ENCODE measurements at regions not wholly inside any gene's neighbourhood (a gene's known extent, or its start where the extent isn't known, plus 50 kb on each side); places are given as distances from the start of the nearest gene placed in this dataset.

DNA sequence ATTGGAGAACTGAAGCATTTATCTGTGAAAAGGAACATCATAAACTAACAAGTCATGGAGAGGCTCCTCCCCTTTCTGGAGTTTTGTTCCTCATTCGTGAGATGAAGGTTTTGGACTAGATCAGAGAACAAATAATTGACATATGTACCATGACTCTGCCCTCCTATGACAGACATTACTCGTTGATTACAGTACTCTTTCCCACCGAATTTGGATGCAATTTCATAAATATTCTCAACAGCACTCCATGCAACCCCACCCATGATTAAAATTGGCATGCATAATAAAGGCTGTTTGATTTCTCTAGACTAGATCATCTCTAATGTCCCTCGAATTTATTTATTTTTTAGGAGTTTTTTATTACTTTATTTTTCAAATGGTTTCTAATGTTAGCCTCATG is 258.9 kb upstream of the LDB2 start:
- Histone ChIP-seq H3K79me2 (no peaks in the 10 kb centered on the region), H3K9me3 (ENCODE audit: control insufficient read depth, low read length) (no peaks in the 10 kb centered on the region), H3K4me2 (ENCODE audit: low read length) (no peak overlapping the region), H3K36me3 (ENCODE audit: control insufficient read depth, insufficient read depth, low read length) (no peaks in the 10 kb centered on the region), H3K9ac (no peak overlapping the region), H3K4me1 (no peaks in the 10 kb centered on the region), H3K27me3 (ENCODE audit: control insufficient read depth, insufficient read depth, low read length) (no peaks in the 10 kb centered on the region), H3K4me3 (ENCODE audit: low read depth, low read length) (no peak overlapping the region), H2AFZ (no peak overlapping the region), H3K27ac (no peak overlapping the region)
- no peak for TF ChIP-seq CTCF (IDR thresholded peaks at IDR 0.05)

DNA sequence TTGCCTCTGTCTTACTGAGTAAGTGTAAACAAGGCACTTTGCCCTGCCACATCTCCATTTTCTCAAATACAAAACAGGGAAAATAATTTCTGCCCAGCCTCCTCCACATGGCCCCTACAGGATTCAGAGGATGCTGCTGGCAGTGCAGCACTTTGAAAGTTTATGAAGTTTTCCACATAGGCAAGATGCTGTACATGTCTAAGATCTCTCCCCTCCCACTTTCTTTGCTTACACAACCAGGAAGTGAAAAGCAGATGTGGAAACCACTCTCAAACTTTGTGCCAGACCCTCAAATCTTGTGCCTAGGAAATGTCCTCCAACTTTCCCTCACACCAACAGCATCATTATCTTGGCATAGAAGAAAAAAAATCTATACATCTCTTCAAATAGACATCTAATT is 257.0 kb upstream of the LDB2 start:
- no peak overlapping the region for H3K9ac ChIP-seq
- H3K79me2 ChIP-seq, result no peaks in the 10 kb centered on the region
- H3K27ac ChIP-seq, result no peak overlapping the region
- no peak overlapping the region for H2AFZ ChIP-seq
- H3K4me2 ChIP-seq (ENCODE audit: low read length), result no peak overlapping the region
- H3K4me3 ChIP-seq (ENCODE audit: low read depth, low read length), result no peak overlapping the region
- H3K27me3 ChIP-seq (ENCODE audit: control insufficient read depth, insufficient read depth, low read length), result no peaks in the 10 kb centered on the region
- no peak for TF ChIP-seq CTCF (IDR thresholded peaks at IDR 0.05)
- no peaks in the 10 kb centered on the region for H3K36me3 ChIP-seq (ENCODE audit: control insufficient read depth, insufficient read depth, low read length)
- no peaks in the 10 kb centered on the region for H3K9me3 ChIP-seq (ENCODE audit: control insufficient read depth, low read length)
- no peaks in the 10 kb centered on the region for H3K4me1 ChIP-seq

DNA sequence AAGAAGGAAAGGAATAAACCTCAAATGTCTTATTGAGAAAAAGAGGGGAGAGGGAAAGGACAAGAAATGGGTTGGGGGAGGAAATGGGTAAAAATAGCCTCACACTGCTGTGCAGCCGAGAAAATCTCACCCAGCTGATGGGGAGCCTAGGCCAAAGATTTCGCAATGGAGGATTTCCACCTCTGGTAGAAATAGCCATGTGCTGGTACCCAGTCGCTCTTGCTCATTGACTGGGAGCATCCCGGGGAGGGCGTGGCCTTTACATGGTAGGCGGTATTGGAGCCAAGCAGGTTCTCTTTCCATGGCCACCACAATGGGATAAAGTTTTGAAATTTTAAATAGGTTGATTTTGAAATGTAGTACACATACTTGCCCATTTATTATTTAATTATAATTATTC is 255.1 kb upstream of the LDB2 start:
- H2AFZ ChIP-seq, result no peak overlapping the region
- H3K27ac ChIP-seq, result no peak overlapping the region
- H3K9ac ChIP-seq, result no peak overlapping the region
- H3K4me3 ChIP-seq (ENCODE audit: low read depth, low read length), result no peak overlapping the region
- H3K79me2 ChIP-seq, result no peaks in the 10 kb centered on the region
- no peaks in the 10 kb centered on the region for H3K36me3 ChIP-seq (ENCODE audit: control insufficient read depth, insufficient read depth, low read length)
- no peaks in the 10 kb centered on the region for H3K27me3 ChIP-seq (ENCODE audit: control insufficient read depth, insufficient read depth, low read length)
- no peaks in the 10 kb centered on the region for H3K4me1 ChIP-seq
- H3K4me2 ChIP-seq (ENCODE audit: low read length), result no peak overlapping the region
- no peaks in the 10 kb centered on the region for H3K9me3 ChIP-seq (ENCODE audit: control insufficient read depth, low read length)
- TF ChIP-seq CTCF (IDR thresholded peaks at IDR 0.05), result no peak

DNA sequence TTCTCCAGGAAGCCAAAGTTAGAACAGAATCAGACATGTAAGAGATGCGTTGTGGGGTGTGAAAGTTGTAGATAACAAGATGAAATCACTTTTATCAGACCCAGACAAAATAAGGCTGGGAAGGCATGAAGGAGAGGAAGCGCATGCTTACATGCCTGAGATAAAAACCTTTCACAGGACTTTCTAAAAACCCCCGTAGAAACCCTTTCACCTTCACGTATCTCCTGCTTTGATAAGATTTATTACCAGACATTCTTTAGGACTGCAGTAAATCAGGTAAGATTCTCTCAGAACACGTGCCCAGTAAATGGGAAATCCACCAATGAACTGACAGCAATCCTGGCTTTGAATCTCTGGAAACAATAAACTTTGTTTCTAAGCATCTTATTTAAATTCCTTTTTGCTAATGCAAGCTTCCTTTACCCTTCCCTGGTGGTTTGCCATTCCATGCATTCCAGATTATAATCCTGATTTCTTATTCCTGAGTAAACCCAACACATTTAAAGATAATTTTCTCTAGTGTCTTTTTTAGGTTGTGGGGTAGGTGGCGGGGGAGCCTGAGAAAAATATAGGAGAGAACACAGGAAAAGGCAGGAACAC is 254.6 kb upstream of the LDB2 start:
- no peak overlapping the region for H2AFZ ChIP-seq
- H3K79me2 ChIP-seq, result no peaks in the 10 kb centered on the region
- H3K4me3 ChIP-seq (ENCODE audit: low read depth, low read length), result no peak overlapping the region
- no peaks in the 10 kb centered on the region for H3K36me3 ChIP-seq (ENCODE audit: control insufficient read depth, insufficient read depth, low read length)
- no peak overlapping the region for H3K9ac ChIP-seq
- H3K9me3 ChIP-seq (ENCODE audit: control insufficient read depth, low read length), result no peaks in the 10 kb centered on the region
- H3K27ac ChIP-seq, result no peak overlapping the region
- no peaks in the 10 kb centered on the region for H3K4me1 ChIP-seq
- no peak overlapping the region for H3K4me2 ChIP-seq (ENCODE audit: low read length)
- no peak for TF ChIP-seq CTCF (IDR thresholded peaks at IDR 0.05)
- H3K27me3 ChIP-seq (ENCODE audit: control insufficient read depth, insufficient read depth, low read length), result no peaks in the 10 kb centered on the region

- no peaks in the 10 kb centered on the region for H3K79me2 ChIP-seq
- H3K36me3 ChIP-seq (ENCODE audit: control insufficient read depth, insufficient read depth, low read length), result no peaks in the 10 kb centered on the region
- H3K9ac ChIP-seq, result no peak overlapping the region
- no peaks in the 10 kb centered on the region for H3K4me1 ChIP-seq
- no peak overlapping the region for H3K4me2 ChIP-seq (ENCODE audit: low read length)
- no peak overlapping the region for H3K4me3 ChIP-seq (ENCODE audit: low read depth, low read length)
- no peak for TF ChIP-seq CTCF (IDR thresholded peaks at IDR 0.05)
- no peak overlapping the region for H3K27ac ChIP-seq
- H3K9me3 ChIP-seq (ENCODE audit: control insufficient read depth, low read length), result no peaks in the 10 kb centered on the region
- no peak overlapping the region for H2AFZ ChIP-seq
- H3K27me3 ChIP-seq (ENCODE audit: control insufficient read depth, insufficient read depth, low read length), result no peaks in the 10 kb centered on the region
Observed at GRCh38 chr4:17142232-17142711, 243.8 kb upstream of the LDB2 start.
